Activated naive CD4-positive, alpha-beta T cell (primary cell): ENCODE measurements at regions not wholly inside any gene's neighbourhood (a gene's known extent, or its start where the extent isn't known, plus 50 kb on each side); places are given as distances from the start of the nearest gene placed in this dataset.

ENCODE experiments used
- DNase-seq, 4 experiments: peaks; one replicate each; lab custom pipeline; 2025; lab: John Stamatoyannopoulos, UW

DNA sequence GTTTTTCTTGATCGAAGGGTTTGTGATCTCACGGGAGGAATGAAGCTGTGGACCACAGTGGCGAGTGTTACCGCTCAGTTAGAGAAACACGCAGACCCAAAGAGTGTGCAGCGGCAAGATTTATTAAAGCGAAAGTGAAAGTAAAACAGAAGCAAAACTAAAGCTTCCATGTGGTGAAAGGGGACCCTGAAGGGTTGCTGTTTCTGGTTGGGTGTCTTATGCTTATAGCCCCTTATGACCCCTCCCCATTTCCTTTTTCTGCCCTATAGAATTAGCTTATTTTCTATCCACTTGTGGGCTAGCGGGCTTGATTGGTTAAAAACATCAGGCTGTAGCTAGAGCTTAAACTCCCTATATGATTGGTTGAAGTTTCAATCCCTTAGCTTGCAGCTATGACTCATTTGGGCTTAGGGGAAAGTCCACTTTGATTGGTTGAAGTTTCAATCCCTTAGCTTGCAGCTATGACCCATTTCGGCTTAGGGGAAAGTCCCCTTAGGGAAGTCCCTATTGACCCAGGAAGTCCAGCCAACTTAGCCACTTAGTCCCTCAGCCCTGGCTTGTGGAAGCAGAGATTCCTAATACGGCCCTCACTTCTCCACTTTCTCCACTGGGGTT, 171.2 kb upstream of the NWD2 start:
- DNase-seq: no peak

DNA sequence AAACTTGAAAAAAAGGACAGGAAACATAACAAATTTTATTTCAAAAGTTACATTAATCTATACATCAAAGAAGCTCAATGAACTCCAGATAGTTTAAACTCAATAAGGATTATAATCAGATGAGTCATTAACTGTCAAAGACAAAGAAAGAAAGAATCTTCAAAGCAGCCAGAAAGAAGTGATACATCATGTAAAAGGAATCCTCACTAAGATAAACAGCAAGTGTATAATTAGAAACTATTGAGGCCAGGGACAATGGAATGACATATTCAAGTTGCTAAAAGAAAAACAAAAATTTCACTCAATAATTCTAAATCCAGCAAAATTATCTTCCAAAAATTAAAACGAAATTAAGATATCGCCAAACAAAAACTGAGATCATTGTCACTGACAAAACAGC, 161.6 kb upstream of the NWD2 start:
- DNase-seq: no peak

DNA sequence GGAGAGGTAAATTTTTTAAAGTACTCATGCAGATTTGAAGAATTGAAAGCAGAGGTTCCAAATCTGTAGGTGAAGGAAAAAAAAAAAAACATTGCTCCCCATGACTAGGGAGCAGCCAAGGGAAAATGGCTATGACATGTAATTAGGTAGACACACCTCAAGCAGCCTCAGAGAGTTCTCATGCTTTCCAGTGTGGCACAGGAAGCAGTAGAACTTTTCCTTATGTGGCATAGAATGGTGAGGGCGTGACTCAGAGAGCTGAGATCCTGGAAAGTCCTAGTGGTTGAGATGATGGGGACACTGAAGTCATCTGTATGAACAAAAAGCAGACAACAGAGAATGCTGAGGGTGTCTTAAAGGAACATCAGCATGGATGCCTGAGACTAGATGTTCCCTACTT, 148.6 kb upstream of the NWD2 start:
- no peak for DNase-seq

DNA sequence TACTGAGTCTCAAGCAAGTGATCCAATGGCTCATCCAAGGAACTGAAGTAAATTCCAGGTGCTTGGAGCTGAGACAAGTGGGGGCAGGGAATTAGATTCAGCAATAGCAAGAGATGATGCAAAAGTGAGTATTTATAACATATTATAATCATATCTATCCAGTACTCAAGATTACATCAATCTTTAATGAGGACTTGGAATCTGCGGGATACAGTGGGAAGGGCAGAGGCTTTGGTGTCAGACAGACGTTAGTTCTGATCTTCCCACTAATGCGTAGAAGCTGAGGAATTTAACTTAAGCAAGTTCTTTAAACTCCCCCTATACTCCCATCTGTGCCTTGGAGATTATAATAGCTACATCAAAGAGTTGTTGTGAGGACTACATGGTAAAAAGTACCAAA, 143.4 kb upstream of the NWD2 start:
- no peak for DNase-seq

DNA sequence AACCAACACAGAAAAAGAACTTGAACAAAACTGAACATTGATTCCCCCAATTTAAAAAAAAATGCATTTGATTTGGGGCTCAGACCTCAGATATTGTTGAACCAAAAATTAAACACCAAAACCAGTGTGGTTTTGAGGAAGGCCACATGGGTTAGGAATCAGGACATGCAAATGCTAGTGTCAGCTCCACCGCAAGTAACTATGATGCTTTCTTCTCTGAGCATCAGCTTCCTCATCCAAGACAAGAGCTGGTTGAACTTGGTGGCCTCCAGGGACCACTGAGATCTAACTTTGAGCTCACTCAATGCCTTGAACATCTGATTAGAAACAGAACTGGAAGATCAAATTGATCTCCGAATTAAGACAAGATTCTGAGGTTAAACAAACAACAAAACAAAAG, 142.9 kb upstream of the NWD2 start:
- no peak for DNase-seq

DNA sequence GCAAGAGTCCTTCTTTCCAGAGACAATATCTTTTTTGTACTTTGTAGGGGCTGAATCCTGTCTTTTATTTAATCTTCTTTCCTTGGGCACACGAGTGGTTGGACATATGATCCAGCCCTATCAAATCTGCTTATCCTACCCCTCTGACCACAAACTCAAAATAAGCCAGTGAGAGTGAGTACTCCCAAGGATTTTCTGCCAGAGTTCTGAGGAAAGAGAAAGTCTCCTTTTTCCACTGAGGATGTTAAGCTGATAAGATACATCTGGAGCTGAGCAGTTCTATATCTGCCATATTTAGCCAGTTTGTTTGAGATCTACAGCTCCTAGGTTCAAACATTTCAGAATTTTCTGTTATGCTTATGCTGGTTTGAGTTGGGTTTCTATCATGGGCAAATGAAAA, 134.8 kb upstream of the NWD2 start:
- DNase-seq: no peak

DNA sequence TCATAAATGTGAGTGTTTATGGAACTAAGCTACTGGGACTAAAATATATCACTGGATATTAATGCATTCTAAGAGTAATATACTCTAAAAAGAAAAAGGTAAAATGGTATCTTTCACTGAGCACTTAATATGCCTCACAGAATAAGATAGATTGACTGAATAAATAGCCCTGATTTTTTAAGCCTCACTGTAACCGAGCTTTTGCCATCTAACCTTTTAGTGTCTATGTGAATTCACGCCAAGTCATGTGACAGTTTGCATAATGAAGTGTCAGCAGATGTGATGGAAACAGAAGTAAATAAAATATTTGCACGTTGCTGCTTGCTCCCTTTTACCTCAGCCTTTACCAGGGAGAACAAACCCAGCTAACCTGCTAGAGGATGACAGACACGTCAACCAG, 119.7 kb upstream of the NWD2 start:
- DNase-seq: no peak

DNA sequence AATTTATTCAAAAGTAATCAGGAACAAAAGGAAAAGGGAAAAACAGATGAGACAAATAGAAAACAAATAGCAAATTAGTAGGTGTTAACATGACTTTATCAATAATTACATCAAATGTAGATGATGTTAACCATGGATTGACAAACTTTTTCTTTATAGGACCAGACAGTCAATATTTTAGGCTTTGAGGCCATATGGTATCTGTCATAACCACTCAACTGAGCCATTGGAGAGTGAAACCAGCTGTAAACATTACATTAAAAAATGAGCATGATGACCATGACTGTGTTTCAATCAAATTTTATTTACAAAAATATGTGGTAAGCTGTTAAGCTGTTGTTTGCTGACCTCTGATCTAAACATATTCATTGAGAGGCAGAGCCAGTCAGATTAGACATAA, 118.5 kb upstream of the NWD2 start:
- no peak for DNase-seq

DNA sequence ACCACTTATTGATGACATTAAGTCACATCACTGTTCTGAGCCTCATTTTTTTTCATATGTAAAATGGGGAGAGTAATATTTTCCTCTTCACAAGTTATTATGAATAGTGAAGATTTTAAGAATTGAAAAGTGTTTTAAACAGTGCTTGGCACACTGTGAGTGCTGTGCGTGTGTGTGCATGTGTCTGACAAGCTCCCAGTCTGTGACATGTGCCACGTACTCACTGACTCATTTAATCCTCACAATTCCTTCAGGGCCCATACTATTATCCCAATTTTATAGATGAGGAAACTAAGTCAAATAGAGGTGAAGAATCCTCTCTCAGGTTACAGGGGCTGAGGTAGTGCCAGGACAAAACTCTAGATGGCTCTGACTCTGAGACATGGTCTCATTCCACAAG, 114.1 kb upstream of the NWD2 start:
- no peak for DNase-seq

DNA sequence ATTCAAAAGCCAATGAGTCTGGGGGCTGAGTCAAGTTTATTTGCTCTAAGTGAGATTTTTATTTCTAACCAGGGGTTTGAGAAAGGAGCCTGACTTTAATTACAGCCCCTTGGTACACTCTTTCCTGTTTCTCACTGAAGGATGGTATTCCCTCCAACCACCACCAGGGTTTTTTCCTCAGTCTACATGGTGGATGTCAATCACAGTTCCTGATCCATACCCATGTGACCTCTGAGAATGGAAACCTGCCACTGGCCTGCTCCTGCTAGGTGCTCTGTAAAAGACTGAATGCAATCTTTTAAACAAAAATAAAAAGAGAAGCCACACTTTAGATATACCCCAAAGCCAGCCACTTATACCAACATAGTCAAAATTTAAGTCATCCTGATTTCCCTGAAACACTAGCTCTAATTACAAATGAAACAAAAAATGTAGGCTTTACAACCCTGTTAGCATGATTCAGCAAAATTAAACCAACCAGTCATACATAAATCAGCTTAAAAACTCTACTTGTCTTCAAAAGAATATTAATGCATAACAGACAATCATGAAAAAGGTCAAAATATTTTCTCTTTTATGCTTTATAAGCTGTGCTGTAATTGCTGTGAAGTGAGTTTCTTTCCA, 112.1 kb upstream of the NWD2 start:
- no peak for DNase-seq

DNA sequence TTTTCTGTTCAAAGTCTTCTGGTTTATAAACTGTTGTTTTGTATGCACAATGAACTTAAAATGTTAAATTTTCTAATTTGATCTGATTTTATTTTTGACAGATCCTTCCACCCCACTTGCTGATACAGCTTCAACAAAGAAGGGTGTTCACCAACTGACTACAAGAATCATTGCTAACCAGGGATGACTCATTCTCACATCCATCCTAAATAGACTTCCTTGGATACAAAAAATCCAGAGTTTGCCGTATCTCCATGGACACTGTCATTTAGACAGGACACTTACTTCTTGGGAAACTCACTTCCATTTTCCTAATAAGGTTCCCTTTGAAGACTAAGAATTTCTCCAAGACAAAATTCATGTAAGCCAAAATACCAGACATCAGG, 111.6 kb upstream of the NWD2 start:
- no peak for DNase-seq

DNA sequence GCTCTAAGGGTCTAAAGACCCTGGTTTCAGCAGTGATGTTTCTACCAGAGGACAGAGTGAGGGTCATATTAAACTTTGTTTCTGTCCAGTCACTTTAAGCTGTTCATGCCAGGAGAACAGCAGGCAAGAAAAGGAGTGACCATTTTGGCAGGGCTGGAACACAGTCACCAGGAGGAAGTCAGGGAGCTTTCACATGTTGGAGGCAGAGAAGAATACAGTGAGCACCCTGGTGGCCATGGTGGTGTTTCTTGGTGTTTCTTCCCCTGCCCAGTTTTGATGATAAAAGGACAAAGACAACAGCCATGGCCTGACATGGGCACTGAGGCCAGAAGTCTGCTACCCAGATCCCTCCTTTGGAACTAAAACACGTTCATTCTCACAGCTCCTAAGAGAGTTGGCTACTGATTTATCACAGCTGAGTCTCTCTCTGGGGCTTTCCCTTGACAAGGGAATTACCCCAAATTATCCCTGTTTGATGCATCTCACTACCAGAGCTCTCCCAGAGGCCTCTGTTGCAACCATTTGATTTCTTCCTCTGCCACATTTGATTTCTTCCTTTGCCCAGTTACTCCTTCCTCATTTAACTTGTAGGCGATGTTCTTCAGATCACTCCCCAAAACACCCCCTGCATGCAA, 106.4 kb upstream of the NWD2 start:
- DNase-seq: no peak

DNA sequence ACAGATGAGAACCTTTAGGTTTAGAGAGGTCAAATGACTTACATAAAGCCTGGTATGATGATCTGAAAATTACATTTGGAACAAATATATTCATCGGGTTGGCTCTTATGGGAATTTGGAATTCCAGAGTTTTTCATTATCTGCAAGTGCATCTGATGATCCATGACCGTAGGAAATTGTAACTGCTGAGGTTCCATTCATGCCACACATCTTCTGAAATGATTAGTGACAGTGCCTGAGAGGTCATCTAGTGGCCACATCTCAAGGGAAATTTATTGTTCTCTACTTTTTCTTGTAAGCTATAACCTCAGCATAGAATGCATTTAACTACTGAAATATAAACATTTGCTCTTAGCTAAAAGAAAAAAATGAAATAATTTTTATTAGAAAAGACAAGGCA, 105.8 kb upstream of the NWD2 start:
- no peak for DNase-seq

DNA sequence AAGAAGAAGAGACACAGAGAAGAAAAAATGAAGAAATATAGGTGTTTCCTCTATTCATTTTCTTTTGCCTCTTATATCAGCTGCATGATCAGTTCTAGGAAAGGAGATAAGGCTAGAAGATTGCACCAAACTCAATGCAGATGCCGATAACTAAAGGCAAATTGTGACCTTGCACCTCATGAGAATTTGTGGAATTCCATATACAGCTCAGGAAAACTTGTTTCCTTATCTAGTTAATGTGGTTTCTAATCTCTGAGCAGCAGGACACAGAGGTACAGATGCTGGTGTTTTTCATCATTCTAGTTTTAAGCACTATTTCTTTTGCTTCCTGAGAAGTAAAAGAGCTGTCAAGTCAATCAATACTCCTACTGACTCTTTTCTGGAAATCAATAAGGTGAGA, 104.6 kb upstream of the NWD2 start:
- DNase-seq: no peak

DNA sequence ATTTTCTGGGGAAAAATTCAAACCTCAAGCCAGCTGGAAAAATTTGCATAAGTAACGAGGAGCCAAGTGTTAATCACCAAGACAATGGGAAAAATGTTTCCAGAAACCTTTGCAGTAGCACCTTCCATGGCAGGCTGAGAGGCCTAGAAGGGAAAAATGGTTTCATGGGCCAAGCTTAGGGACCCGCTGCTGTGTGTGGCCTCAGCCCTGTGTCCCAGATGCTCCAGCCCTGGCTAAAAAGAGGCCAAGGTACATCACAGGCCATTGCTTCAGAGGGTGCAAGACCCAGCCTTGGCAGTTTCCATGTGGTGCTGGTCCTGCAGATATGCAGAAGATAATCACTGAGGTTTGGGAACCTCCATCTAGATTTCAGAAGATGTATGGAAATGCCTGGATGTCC, 98.3 kb upstream of the NWD2 start:
- no peak for DNase-seq

DNA sequence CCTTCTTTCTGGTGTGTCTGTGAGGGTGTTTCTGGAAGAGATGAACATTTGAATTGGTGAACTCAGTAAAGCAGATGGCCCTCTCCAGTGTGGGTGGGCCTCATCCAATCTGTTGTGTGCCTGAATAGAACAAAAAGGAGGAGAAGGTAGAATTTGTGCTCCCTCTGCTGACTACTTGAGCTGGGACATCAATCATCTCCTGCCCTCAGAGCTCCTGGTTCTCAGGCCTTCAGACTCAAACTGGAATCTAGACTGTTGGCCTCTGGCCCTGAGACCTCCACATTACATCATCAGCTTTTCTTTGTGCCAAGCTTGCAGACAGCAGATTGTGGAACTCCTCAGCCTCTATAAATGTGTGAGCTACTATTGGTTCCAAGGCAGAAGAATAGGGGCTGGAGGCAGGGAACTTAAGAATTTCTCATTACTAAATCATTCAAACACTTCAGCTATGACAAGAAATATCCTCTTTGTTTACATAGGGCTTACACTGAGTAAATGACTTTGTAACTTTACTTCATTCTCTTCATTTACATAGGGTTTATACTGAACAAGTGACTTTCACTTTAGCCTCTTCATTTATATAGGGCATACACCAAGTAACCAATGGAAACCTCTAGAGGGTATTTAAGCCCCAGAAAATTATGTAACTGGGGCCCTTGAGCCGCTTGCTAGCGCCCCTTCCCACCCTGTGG, 86.9 kb upstream of the NWD2 start:
- DNase-seq: no peak

DNA sequence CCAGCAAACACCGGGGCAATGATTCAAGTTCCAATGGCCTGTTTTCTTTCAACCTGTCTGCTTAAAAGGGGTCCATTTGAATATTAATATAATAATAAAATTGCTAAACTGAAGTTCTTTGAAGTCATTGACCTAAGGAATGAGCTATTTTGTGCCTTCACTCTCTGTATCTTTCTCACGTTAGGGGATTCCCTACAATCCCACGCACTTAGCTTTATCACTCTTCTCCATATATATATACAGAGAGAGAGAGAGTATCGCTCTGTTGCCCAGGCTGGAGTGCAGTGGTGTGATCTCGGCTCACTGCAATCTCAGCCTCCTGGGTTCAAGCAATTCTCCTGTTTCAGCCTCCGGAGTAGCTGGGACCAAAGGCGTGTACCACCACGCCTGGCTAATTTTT, 83.9 kb upstream of the NWD2 start:
- no peak for DNase-seq

DNA sequence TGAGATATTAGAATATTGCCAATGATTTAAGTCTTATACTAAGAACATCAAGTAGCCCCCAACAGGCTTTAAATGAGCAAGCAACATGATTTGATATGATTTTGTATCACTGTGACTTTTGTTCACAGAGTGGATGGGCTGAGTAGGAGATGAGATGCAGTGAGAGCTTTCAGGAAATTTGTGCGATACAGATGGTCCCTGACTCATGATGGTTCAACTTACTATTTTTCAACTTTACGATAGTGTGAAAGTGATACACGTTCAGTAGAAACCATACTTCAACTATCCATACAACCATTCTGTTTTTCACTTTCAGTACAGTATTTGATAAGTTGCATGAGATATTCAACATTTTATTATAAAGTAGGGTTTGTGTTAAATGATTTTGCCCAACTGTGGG, 78.7 kb upstream of the NWD2 start:
- no peak for DNase-seq

DNA sequence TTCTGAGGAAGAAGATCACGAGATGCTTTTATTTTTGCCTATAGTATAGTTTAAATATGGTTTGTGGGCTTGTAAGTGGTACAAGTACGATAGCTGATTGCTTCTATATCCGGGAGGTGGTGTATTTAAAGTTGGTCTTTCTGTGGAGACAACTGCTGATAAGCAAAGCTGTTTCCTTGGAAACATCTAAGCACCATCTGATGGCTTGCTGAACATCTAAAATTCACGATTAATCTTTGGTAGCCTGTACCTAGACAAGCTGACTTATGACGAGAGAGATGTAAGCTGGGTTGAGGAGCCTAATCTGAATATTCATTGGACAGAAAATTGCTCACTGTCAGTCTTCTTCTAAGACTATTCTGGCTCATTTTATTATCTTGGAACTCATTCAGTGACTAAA, 74.6 kb upstream of the NWD2 start:
- no peak for DNase-seq

DNA sequence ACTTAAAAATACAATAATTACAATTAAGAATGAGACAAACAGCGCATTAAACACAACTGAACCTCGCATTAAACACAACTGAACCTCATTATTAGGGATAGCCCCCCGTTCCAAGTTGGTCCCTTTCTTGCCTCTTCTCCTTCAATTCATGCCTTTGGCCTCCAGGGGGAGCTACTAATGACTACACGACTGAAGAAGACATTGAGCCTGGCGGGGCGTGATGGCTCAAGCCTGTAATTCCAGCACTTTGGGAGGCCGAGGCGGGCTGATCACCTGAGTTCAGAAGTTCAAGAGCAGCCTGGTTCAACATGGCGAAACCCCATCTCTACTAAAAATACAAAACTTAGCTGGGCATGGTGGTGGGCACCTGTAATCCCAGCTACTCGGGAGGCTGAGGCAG, 56.4 kb upstream of the NWD2 start:
- no peak for DNase-seq
